ENCODE measurements at regions not wholly inside any gene's neighbourhood (a gene's known extent, or its start where the extent isn't known, plus 50 kb on each side); places are given as distances from the start of the nearest gene placed in this dataset.

GRCh38 chr3:18082551-18083272, 340.3 kb upstream of the TBC1D5 start:
- DNase-seq (ENCODE audit: low read depth in 2 of 2): no peak

GRCh38 chr3:18080198-18080689, 337.8 kb upstream of the TBC1D5 start:
- DNase-seq (ENCODE audit: low read depth in 2 of 2): no peak

GRCh38 chr3:18079739-18080138, 337.3 kb upstream of the TBC1D5 start:
- DNase-seq (ENCODE audit: low read depth in 2 of 2): no peak

- no peak for DNase-seq (ENCODE audit: low read depth in 2 of 2)
Observed at GRCh38 chr3:18079062-18079461, 336.6 kb upstream of the TBC1D5 start.

GRCh38 chr3:18077128-18077840, 334.9 kb upstream of the TBC1D5 start:
- DNase-seq (ENCODE audit: low read depth in 2 of 2): no peak

GRCh38 chr3:18076301-18076700, 333.9 kb upstream of the TBC1D5 start:
- no peak for DNase-seq (ENCODE audit: low read depth in 2 of 2)

- no peak for DNase-seq (ENCODE audit: low read depth in 2 of 2)
Observed at GRCh38 chr3:18075799-18076198, 333.4 kb upstream of the TBC1D5 start.

GRCh38 chr3:18071833-18072232, 329.4 kb upstream of the TBC1D5 start:
- no peak for DNase-seq (ENCODE audit: low read depth in 2 of 2)

GRCh38 chr3:18070944-18071343, 328.5 kb upstream of the TBC1D5 start:
- DNase-seq (ENCODE audit: low read depth in 2 of 2): no peak

GRCh38 chr3:18070231-18070630, 327.8 kb upstream of the TBC1D5 start:
- no peak for DNase-seq (ENCODE audit: low read depth in 2 of 2)

- no peak for DNase-seq (ENCODE audit: low read depth in 2 of 2)
Observed at GRCh38 chr3:18069568-18069967, 327.1 kb upstream of the TBC1D5 start.

GRCh38 chr3:18066899-18067582, 324.6 kb upstream of the TBC1D5 start:
- no peak for DNase-seq (ENCODE audit: low read depth in 2 of 2)

- DNase-seq (ENCODE audit: low read depth in 2 of 2): no peak
Observed at GRCh38 chr3:18064586-18064985, 322.2 kb upstream of the TBC1D5 start.

- no peak for DNase-seq (ENCODE audit: low read depth in 2 of 2)
Observed at GRCh38 chr3:18062657-18063025, 320.2 kb upstream of the TBC1D5 start.

- no peak for DNase-seq (ENCODE audit: low read depth in 2 of 2)
Observed at GRCh38 chr3:18061737-18062656, 319.6 kb upstream of the TBC1D5 start.

GRCh38 chr3:18058666-18059065, 316.2 kb upstream of the TBC1D5 start:
- DNase-seq (ENCODE audit: low read depth in 2 of 2): no peak

GRCh38 chr3:18057471-18058091, 315.1 kb upstream of the TBC1D5 start:
- DNase-seq (ENCODE audit: low read depth in 2 of 2): no peak

GRCh38 chr3:18054625-18055024, 312.2 kb upstream of the TBC1D5 start:
- no peak for DNase-seq (ENCODE audit: low read depth in 2 of 2)

GRCh38 chr3:18051306-18051705, 308.9 kb upstream of the TBC1D5 start:
- no peak for DNase-seq (ENCODE audit: low read depth in 2 of 2)

- DNase-seq (ENCODE audit: low read depth in 2 of 2): no peak
Observed at GRCh38 chr3:18049096-18049495, 306.7 kb upstream of the TBC1D5 start.

GRCh38 chr3:18047052-18047451, 304.6 kb upstream of the TBC1D5 start:
- DNase-seq (ENCODE audit: low read depth in 2 of 2): no peak
